ENCODE measurements at regions not wholly inside any gene's neighbourhood (a gene's known extent, or its start where the extent isn't known, plus 50 kb on each side); places are given as distances from the start of the nearest gene placed in this dataset.

DNA sequence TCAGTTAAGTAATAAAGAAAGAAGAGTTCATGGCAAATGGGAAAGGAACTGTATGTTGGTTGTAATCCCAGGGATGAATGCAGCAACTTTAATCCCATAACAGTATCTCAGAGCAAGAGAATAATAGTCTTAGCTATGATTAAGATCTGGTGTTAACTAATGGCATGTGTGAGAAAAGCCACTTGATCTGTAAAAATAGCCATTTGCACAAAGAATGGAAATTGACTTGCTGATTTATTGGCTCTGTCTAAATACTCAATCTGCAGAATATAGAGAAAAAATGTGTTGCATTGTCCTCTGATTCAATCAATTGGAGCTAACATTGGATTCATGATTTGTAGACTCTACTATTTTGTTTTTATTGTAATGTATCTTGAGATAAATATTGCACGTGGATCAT lies 987.0 kb downstream of the NSUN3 start:
- POLR2A ChIA-PET: no interaction called here
- no peak for DNase-seq (ENCODE audit: extremely low spot score)
- CTCF ChIA-PET: no interaction called here
- TF ChIP-seq FOXK2 (IDR thresholded peaks at IDR 0.05) (no peak), CTBP1 (IDR thresholded peaks at IDR 0.05; ENCODE audit: borderline replicate concordance) (no peak), ZNF384 (IDR thresholded peaks at IDR 0.05) (no peak), FOXA1 (IDR thresholded peaks at IDR 0.05) (no peak), SP1 (IDR thresholded peaks at IDR 0.05) (no peak), LEF1 (IDR thresholded peaks at IDR 0.05; ENCODE audit: borderline replicate concordance) (no peak), BHLHE40 (IDR thresholded peaks at IDR 0.05; ENCODE audit: borderline replicate concordance) (no peak), ARNT (IDR thresholded peaks at IDR 0.05) (no peak), NFRKB (IDR thresholded peaks at IDR 0.05) (no peak), FOXM1 (IDR thresholded peaks at IDR 0.05; ENCODE audit: borderline replicate concordance) (no peak), SUZ12 (IDR thresholded peaks at IDR 0.05) (no peak)
- TF ChIP-seq, protein P1, sequence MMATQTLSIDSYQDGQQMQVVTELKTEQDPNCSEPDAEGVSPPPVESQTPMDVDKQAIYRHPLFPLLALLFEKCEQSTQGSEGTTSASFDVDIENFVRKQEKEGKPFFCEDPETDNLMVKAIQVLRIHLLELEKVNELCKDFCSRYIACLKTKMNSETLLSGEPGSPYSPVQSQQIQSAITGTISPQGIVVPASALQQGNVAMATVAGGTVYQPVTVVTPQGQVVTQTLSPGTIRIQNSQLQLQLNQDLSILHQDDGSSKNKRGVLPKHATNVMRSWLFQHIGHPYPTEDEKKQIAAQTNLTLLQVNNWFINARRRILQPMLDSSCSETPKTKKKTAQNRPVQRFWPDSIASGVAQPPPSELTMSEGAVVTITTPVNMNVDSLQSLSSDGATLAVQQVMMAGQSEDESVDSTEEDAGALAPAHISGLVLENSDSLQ (IDR thresholded peaks at IDR 0.05): no peak

DNA sequence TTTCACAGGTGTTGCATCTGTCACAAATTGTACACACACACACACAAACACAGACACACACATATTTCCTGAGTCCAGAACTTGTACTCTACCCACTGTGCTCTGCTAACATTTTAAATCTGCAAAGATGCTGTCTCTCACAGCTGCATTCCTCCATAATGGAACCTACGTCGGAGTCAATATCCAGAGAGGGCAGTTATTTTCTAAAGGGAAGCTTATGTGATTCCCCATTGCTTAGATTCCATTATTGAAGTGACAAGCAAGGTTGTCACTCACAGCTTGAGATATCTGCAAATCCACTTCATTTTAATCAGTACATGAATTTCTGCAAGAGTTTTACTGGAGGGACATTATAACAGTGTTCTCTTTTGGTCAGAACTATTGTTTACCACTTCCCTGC lies 992.4 kb downstream of the NSUN3 start:
- no peak for DNase-seq (ENCODE audit: extremely low spot score)
- ChIA-PET CTCF (no interaction called here), POLR2A (no interaction called here)
- TF ChIP-seq L3MBTL2 (conservative IDR thresholded peaks at IDR 0.05): no peak
- TF ChIP-seq ARNT (IDR thresholded peaks at IDR 0.05): no peak
- no peak for TF ChIP-seq SP1 (IDR thresholded peaks at IDR 0.05)
- TF ChIP-seq ELF4 (IDR thresholded peaks at IDR 0.05): no peak
- TF ChIP-seq SUZ12 (IDR thresholded peaks at IDR 0.05): no peak
- no peak for TF ChIP-seq NFRKB (IDR thresholded peaks at IDR 0.05)
- TF ChIP-seq CTBP1 (IDR thresholded peaks at IDR 0.05; ENCODE audit: borderline replicate concordance): no peak

DNA sequence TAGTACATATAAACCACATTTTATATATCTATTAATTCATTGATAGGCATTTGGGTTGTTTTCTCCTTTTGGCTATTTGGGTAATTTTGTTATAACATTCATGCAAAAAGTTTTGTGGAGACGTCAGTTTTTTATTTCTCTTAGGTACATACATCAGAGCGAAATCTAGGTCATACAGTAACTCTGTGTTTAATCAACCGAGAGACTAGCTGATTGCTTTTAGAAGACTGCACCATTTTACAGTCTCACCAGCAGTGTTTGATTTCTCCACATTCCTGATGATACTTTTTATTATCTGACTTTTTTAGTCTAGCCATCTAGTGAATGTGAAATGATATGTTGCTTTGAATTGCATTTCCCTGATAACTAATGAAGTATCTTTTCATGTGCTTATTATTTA lies 1019.3 kb downstream of the NSUN3 start:
- CTCF ChIA-PET: no interaction called here
- POLR2A ChIA-PET: no interaction called here
- TF ChIP-seq FOXM1 (IDR thresholded peaks at IDR 0.05; ENCODE audit: borderline replicate concordance) (no peak), SUZ12 (IDR thresholded peaks at IDR 0.05) (no peak), ELF4 (IDR thresholded peaks at IDR 0.05) (no peak), CTBP1 (IDR thresholded peaks at IDR 0.05; ENCODE audit: borderline replicate concordance) (no peak), FOXA1 (IDR thresholded peaks at IDR 0.05) (no peak), TARDBP (IDR thresholded peaks at IDR 0.05) (no peak)
- no peak for DNase-seq (ENCODE audit: extremely low spot score)

DNA sequence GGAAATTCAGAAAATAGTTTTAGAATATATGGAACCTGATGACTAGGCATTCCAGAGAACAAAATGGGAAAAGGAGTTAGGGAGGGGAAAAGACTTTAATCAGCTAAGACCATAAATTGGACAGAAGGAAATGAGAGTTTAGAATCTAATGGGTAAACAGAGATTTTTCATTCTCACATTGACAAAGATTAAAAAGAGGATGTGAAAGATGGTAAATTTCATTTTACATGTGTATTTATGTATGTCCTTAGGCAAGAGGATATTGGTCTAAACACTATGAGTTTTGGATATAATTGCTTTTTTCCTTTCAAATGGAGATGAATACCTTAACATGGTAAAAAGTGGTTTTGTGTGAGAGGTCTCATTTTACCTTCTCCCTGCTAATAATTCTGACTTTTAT lies 1021.9 kb downstream of the NSUN3 start:
- no peak for DNase-seq (ENCODE audit: extremely low spot score)
- POLR2A ChIA-PET: no interaction called here
- TF ChIP-seq CTBP1 (IDR thresholded peaks at IDR 0.05; ENCODE audit: borderline replicate concordance) (no peak), ARNT (IDR thresholded peaks at IDR 0.05) (no peak), ZNF384 (IDR thresholded peaks at IDR 0.05) (no peak), L3MBTL2 (conservative IDR thresholded peaks at IDR 0.05) (no peak), NFRKB (IDR thresholded peaks at IDR 0.05) (no peak), SP1 (IDR thresholded peaks at IDR 0.05) (no peak), TARDBP (IDR thresholded peaks at IDR 0.05) (no peak), FOXA1 (IDR thresholded peaks at IDR 0.05) (no peak), ELF4 (IDR thresholded peaks at IDR 0.05) (no peak), HDGF (IDR thresholded peaks at IDR 0.05; ENCODE audit: borderline replicate concordance) (no peak), FOXK2 (IDR thresholded peaks at IDR 0.05) (no peak), SUZ12 (IDR thresholded peaks at IDR 0.05) (no peak), BHLHE40 (IDR thresholded peaks at IDR 0.05; ENCODE audit: borderline replicate concordance) (no peak), LEF1 (IDR thresholded peaks at IDR 0.05; ENCODE audit: borderline replicate concordance) (no peak), FOXM1 (IDR thresholded peaks at IDR 0.05; ENCODE audit: borderline replicate concordance) (no peak)
- TF ChIP-seq, protein P1 (IDR thresholded peaks at IDR 0.05): no peak
- CTCF ChIA-PET: no interaction called here

DNA sequence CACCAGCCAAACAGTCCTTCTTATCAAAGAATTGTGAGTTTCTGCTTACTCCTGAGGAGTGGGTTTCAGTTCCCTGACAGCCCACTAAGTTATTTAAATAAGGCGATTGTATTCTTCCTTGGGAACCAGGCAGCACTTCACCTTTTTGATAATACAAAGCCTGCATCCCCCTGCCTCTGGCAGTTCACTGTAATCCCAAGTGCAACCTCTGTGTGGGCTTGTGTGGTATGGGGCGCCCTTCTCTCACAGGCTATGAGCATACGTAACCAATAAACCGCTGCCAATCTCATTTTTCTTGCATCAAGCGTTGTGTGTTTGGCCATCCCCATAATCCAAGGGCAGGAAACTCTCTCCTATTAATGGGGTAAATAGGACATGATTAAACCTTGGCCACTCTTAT lies 1025.6 kb downstream of the NSUN3 start:
- ChIA-PET POLR2A (no interaction called here), CTCF (no interaction called here)
- TF ChIP-seq ZNF384 (IDR thresholded peaks at IDR 0.05): no peak
- TF ChIP-seq TARDBP (IDR thresholded peaks at IDR 0.05): no peak
- no peak for TF ChIP-seq FOXK2 (IDR thresholded peaks at IDR 0.05)
- no peak for TF ChIP-seq ELF4 (IDR thresholded peaks at IDR 0.05)
- no peak for TF ChIP-seq NFRKB (IDR thresholded peaks at IDR 0.05)
- TF ChIP-seq FOXA1 (IDR thresholded peaks at IDR 0.05): no peak
- TF ChIP-seq L3MBTL2 (conservative IDR thresholded peaks at IDR 0.05): no peak
- TF ChIP-seq, protein P1 (IDR thresholded peaks at IDR 0.05): no peak
- no peak for TF ChIP-seq SUZ12 (IDR thresholded peaks at IDR 0.05)
- TF ChIP-seq CTBP1 (IDR thresholded peaks at IDR 0.05; ENCODE audit: borderline replicate concordance): no peak
- no peak for TF ChIP-seq LEF1 (IDR thresholded peaks at IDR 0.05; ENCODE audit: borderline replicate concordance)
- no peak for TF ChIP-seq FOXM1 (IDR thresholded peaks at IDR 0.05; ENCODE audit: borderline replicate concordance)
- no peak for TF ChIP-seq HDGF (IDR thresholded peaks at IDR 0.05; ENCODE audit: borderline replicate concordance)
- no peak for TF ChIP-seq BHLHE40 (IDR thresholded peaks at IDR 0.05; ENCODE audit: borderline replicate concordance)
- no peak for TF ChIP-seq SP1 (IDR thresholded peaks at IDR 0.05)
- no peak for TF ChIP-seq ARNT (IDR thresholded peaks at IDR 0.05)
- DNase-seq (ENCODE audit: extremely low spot score): no peak

DNA sequence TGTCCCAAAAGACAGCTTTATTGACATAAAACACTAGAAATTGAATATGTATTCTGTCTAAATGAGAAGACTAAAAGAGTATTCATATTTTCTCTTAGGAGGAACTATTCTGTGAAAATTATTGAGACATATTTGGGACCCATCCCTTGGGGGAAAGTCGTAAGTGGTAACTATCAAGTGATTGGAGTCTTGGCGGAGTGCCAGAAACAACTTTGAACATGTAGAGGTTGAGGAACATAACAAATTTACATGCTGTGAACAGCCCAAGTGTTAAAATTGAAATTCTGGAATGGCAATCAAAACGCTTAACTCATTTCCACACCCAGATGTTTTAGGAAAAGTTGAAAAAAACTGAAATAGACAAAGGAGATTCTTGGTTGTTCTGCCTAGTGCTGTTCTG lies 1034.6 kb downstream of the NSUN3 start:
- POLR2A ChIA-PET: no interaction called here
- TF ChIP-seq, protein P1 (IDR thresholded peaks at IDR 0.05): no peak
- no peak for TF ChIP-seq FOXM1 (IDR thresholded peaks at IDR 0.05; ENCODE audit: borderline replicate concordance)
- TF ChIP-seq ARNT (IDR thresholded peaks at IDR 0.05): no peak
- TF ChIP-seq SP1 (IDR thresholded peaks at IDR 0.05): no peak
- TF ChIP-seq FOXK2 (IDR thresholded peaks at IDR 0.05): no peak
- TF ChIP-seq CTBP1 (IDR thresholded peaks at IDR 0.05; ENCODE audit: borderline replicate concordance): no peak
- TF ChIP-seq NFRKB (IDR thresholded peaks at IDR 0.05): no peak
- CTCF ChIA-PET: no interaction called here
- peak; percentile 6 for DNase-seq (ENCODE audit: extremely low spot score)
